CD8-positive, alpha-beta memory T cell (primary cell): ENCODE measurements at regions not wholly inside any gene's neighbourhood (a gene's known extent, or its start where the extent isn't known, plus 50 kb on each side); places are given as distances from the start of the nearest gene placed in this dataset.

Source experiments
- CTCF ChIA-PET: fragments of 350-600 bp; sonication (Branson Sonifier 250); formaldehyde crosslinking; loops from one replicate; lab custom pipeline; 2021; ENCODE audit warnings: antibody characterized with exemption; lab: Charles Lee
- POLR2A ChIA-PET: fragments of 350-600 bp; sonication (Branson Sonifier 250); formaldehyde crosslinking; loops from one replicate; lab custom pipeline; 2021; ENCODE audit warnings: antibody characterized with exemption; lab: Charles Lee
- DNase-seq, 5 donors: peaks; one replicate each; pipeline versions ENCODE4 v3.0.0 to v3.0.0-alpha.2; 2020 to 2022; ENCODE audit warnings: mixed read lengths in 1 of 5
- H3K27ac ChIP-seq: one replicate; pipeline ENCODE4 v1.7.0; 2013; ENCODE audit warnings: low read depth, mild to moderate bottlenecking, low read length, moderate library complexity
- H3K27me3 ChIP-seq: 2 replicates; pipeline ENCODE4 v1.7.0; 2013; ENCODE audit warnings: low read length, mild to moderate bottlenecking; ENCODE audit not compliant: insufficient read depth, poor library complexity, severe bottlenecking
- H3K36me3 ChIP-seq: 2 replicates; pipeline ENCODE4 v1.7.0; 2013; ENCODE audit warnings: mild to moderate bottlenecking, low read length, moderate library complexity; ENCODE audit not compliant: insufficient read depth
- H3K4me1 ChIP-seq: 2 replicates; pipeline ENCODE4 v1.7.0; 2013; ENCODE audit warnings: mild to moderate bottlenecking, low read length, moderate library complexity; ENCODE audit not compliant: insufficient read depth
- H3K4me3 ChIP-seq: 2 replicates; pipeline ENCODE4 v1.7.0; 2013; ENCODE audit warnings: mild to moderate bottlenecking, low read length
- H3K9me3 ChIP-seq: 2 replicates; pipeline ENCODE4 v1.7.0; 2013; ENCODE audit warnings: mild to moderate bottlenecking, low read length
- H3K27ac Mint-ChIP-seq, 8 donors: one replicate each; pipeline ENCODE4 v1.8.0; 2020 to 2021; ENCODE audit warnings: mixed read lengths in 8 of 8, mild to moderate bottlenecking in 6 of 8, inconsistent platforms in 3 of 8, moderate library complexity in 3 of 8
- H3K27me3 Mint-ChIP-seq, 2 donors: one replicate each; pipeline ENCODE4 v1.8.0; 2020 to 2021; ENCODE audit warnings: mixed read lengths in 2 of 2, mild to moderate bottlenecking in 1 of 2, moderate library complexity in 1 of 2
- H3K36me3 Mint-ChIP-seq, 3 donors: one replicate each; pipeline ENCODE4 v1.8.0; 2020 to 2021; ENCODE audit warnings: mixed read lengths in 3 of 3, inconsistent platforms in 1 of 3, mild to moderate bottlenecking in 1 of 3
- H3K4me1 Mint-ChIP-seq, 3 donors: one replicate each; pipeline ENCODE4 v1.8.0; 2020 to 2021; ENCODE audit warnings: mixed read lengths in 3 of 3, inconsistent platforms in 1 of 3, mild to moderate bottlenecking in 1 of 3
- H3K4me3 Mint-ChIP-seq, 7 donors: one replicate each; pipeline ENCODE4 v1.8.0; 2020 to 2021; ENCODE audit warnings: mixed read lengths in 7 of 7, mild to moderate bottlenecking in 6 of 7, moderate library complexity in 4 of 7, inconsistent platforms in 2 of 7
- H3K9me3 Mint-ChIP-seq, 5 donors: one replicate each; pipeline ENCODE4 v1.8.0; 2020 to 2022; ENCODE audit warnings: mixed read lengths in 5 of 5, mild to moderate bottlenecking in 3 of 5, moderate library complexity in 2 of 5, inconsistent platforms in 1 of 5

- no peak for DNase-seq
- Mint-ChIP-seq H3K4me3 (no peak overlapping the region), H3K9me3 (peaks cover 0 to 5% (median 3%) of the 10 kb centered on the region in 5 donors), H3K36me3 (no peaks in the 10 kb centered on the region), H3K27me3 (no peaks in the 10 kb centered on the region), H3K27ac (no peak overlapping the region), H3K4me1 (no peaks in the 10 kb centered on the region)
- H3K4me3 ChIP-seq = no peak overlapping the region
- no peaks in the 10 kb centered on the region for H3K4me1 ChIP-seq
- H3K27me3 ChIP-seq = no peaks in the 10 kb centered on the region
- ChIA-PET POLR2A (no interaction called here), CTCF (no interaction called here)
- no peaks in the 10 kb centered on the region for H3K36me3 ChIP-seq
- no peaks in the 10 kb centered on the region for H3K9me3 ChIP-seq
- no peak overlapping the region for H3K27ac ChIP-seq
These were observed 1333.5 kb upstream of the CADM2 start for GRCh38 chr3:83625261-83625660.

GRCh38 chr3:83628471-83628870, 1330.3 kb upstream of the CADM2 start:
- H3K4me3 Mint-ChIP-seq = no peak overlapping the region
- CTCF ChIA-PET = no interaction called here

GRCh38 chr3:83632526-83632925, 1326.3 kb upstream of the CADM2 start:
- no peak for DNase-seq
- Mint-ChIP-seq H3K4me3 (no peak overlapping the region), H3K4me1 (no peaks in the 10 kb centered on the region), H3K9me3 (peaks cover 6 to 22% (median 8%) of the 10 kb centered on the region in 5 donors), H3K27me3 (no peaks in the 10 kb centered on the region), H3K27ac (no peak overlapping the region), H3K36me3 (no peaks in the 10 kb centered on the region)
- Histone ChIP-seq H3K9me3 (no peaks in the 10 kb centered on the region), H3K4me1 (no peaks in the 10 kb centered on the region), H3K27me3 (no peaks in the 10 kb centered on the region), H3K36me3 (no peaks in the 10 kb centered on the region), H3K27ac (no peak overlapping the region), H3K4me3 (no peak overlapping the region)
- CTCF ChIA-PET = no interaction called here
- POLR2A ChIA-PET = no interaction called here

More at GRCh38 chr3:83628471-83628870, 1330.3 kb upstream of the CADM2 start:
- H3K27me3 Mint-ChIP-seq = no peaks in the 10 kb centered on the region
- POLR2A ChIA-PET = no interaction called here
- Histone ChIP-seq H3K27ac (no peak overlapping the region), H3K4me1 (no peaks in the 10 kb centered on the region), H3K4me3 (no peak overlapping the region), H3K36me3 (no peaks in the 10 kb centered on the region), H3K9me3 (no peaks in the 10 kb centered on the region), H3K27me3 (no peaks in the 10 kb centered on the region)
- peaks cover 2 to 11% (median 5%) of the 10 kb centered on the region in 5 donors for H3K9me3 Mint-ChIP-seq
- DNase-seq = no peak
- H3K36me3 Mint-ChIP-seq = no peaks in the 10 kb centered on the region
- no peak overlapping the region for H3K27ac Mint-ChIP-seq
- no peaks in the 10 kb centered on the region for H3K4me1 Mint-ChIP-seq

- Mint-ChIP-seq H3K4me1 (no peaks in the 10 kb centered on the region), H3K36me3 (no peaks in the 10 kb centered on the region), H3K27me3 (no peaks in the 10 kb centered on the region), H3K4me3 (no peak overlapping the region), H3K27ac (no peak overlapping the region), H3K9me3 (peaks cover 15 to 22% (median 17%) of the 10 kb centered on the region in 5 donors)
- no peaks in the 10 kb centered on the region for H3K36me3 ChIP-seq
- no peaks in the 10 kb centered on the region for H3K4me1 ChIP-seq
- DNase-seq = no peak
- H3K27me3 ChIP-seq = no peaks in the 10 kb centered on the region
- H3K27ac ChIP-seq = no peak overlapping the region
- ChIA-PET POLR2A (no interaction called here), CTCF (no interaction called here)
- H3K9me3 ChIP-seq = no peaks in the 10 kb centered on the region
- no peak overlapping the region for H3K4me3 ChIP-seq
These were observed 1325.0 kb upstream of the CADM2 start for GRCh38 chr3:83633758-83634157.

GRCh38 chr3:83649692-83650091, 1309.1 kb upstream of the CADM2 start:
- Mint-ChIP-seq H3K4me3 (no peak overlapping the region), H3K27me3 (no peaks in the 10 kb centered on the region), H3K9me3 (peaks cover 4 to 44% (median 8%) of the 10 kb centered on the region in 5 donors), H3K27ac (no peak overlapping the region), H3K4me1 (no peaks in the 10 kb centered on the region), H3K36me3 (peaks cover 0 to 2% (median 0%) of the 10 kb centered on the region in 3 donors)
- DNase-seq = no peak
- H3K4me3 ChIP-seq = no peak overlapping the region
- ChIA-PET POLR2A (no interaction called here), CTCF (no interaction called here)
- H3K27ac ChIP-seq = no peak overlapping the region
- no peaks in the 10 kb centered on the region for H3K9me3 ChIP-seq
- H3K4me1 ChIP-seq = no peaks in the 10 kb centered on the region
- no peaks in the 10 kb centered on the region for H3K27me3 ChIP-seq
- no peaks in the 10 kb centered on the region for H3K36me3 ChIP-seq

DNA sequence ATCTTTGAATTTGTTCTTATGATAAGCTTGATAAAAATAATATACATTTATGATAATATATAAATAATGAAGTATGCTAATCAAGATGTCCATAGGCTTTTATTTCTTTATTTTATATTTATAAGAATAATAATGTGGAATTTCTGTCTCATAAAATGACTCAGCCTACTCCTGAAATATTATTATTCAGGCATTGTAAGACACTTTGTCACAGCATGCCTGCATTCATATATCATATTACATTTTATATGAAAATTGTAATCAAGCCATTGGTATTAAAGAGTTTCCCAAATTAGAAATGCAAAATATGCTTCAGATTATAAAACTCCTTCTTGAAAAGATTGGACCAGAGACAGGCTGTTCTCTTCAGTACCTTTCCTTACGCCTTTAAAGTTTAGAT, 1303.7 kb upstream of the CADM2 start:
- Histone ChIP-seq H3K36me3 (no peaks in the 10 kb centered on the region), H3K4me1 (no peaks in the 10 kb centered on the region), H3K9me3 (no peaks in the 10 kb centered on the region), H3K27me3 (no peaks in the 10 kb centered on the region), H3K27ac (no peak overlapping the region), H3K4me3 (no peak overlapping the region)
- DNase-seq = no peak
- no peaks in the 10 kb centered on the region for H3K4me1 Mint-ChIP-seq
- no peak overlapping the region for H3K4me3 Mint-ChIP-seq
- H3K36me3 Mint-ChIP-seq = peaks cover 0 to 2% (median 0%) of the 10 kb centered on the region in 3 donors
- H3K27ac Mint-ChIP-seq = no peak overlapping the region
- no peaks in the 10 kb centered on the region for H3K27me3 Mint-ChIP-seq
- ChIA-PET POLR2A (no interaction called here), CTCF (no interaction called here)
- H3K9me3 Mint-ChIP-seq = peaks cover 2 to 41% (median 10%) of the 10 kb centered on the region in 5 donors

DNA sequence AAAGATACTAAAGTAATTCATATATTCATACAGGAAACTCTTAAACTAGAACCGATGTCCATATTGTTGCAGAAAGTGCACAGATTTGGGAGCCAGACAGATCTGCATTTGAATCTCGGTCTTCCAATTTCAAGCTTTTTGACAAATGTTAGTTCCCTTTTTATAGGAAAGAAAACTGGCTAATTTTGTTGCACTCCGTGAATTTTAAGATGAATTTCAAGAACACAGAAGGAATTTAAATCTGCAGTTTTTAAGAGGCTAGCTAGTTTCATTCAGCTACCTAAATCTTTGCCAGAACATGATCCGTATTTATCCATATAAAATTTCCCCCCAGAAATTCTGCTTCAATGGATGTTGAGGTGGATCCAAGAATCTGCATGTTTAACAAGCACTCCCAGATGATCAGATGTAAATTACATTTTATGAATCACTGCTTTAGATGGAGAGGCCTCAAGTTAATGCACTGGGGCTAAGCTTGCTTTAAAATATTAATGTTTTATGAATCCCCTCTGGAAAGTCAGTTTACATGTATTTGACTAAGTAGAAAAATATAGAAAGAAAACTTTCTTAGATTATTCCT, 1296.3 kb upstream of the CADM2 start:
- Mint-ChIP-seq H3K27me3 (no peaks in the 10 kb centered on the region), H3K9me3 (peaks cover 2 to 27% (median 8%) of the 10 kb centered on the region in 5 donors), H3K27ac (no peak overlapping the region), H3K4me3 (no peak overlapping the region), H3K4me1 (no peaks in the 10 kb centered on the region), H3K36me3 (no peaks in the 10 kb centered on the region)
- POLR2A ChIA-PET = no interaction called here
- no peak overlapping the region for H3K4me3 ChIP-seq
- H3K4me1 ChIP-seq = no peaks in the 10 kb centered on the region
- no peaks in the 10 kb centered on the region for H3K36me3 ChIP-seq
- CTCF ChIA-PET = no interaction called here
- H3K9me3 ChIP-seq = no peaks in the 10 kb centered on the region
- no peak overlapping the region for H3K27ac ChIP-seq
- no peaks in the 10 kb centered on the region for H3K27me3 ChIP-seq
- no peak for DNase-seq

DNA sequence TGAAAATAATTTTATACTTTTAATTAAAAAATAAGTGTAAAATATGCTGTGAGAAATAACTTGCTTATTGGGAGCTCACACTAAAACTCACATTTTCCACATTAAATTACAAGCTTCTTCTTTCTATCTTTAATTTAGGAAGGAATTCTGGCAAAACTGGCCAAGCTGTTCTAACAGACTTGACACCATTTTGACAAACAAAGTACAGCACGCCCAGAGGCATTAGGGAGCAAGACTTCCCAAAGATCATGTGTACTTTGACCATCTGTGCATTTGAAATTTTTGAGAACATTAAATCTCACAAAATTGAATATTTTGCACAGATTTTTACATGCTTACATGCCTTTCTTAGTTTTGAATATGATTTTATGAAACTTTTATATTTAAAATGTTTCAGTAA, 1288.4 kb upstream of the CADM2 start:
- Mint-ChIP-seq H3K4me3 (no peak overlapping the region), H3K4me1 (no peaks in the 10 kb centered on the region), H3K36me3 (no peaks in the 10 kb centered on the region), H3K9me3 (peaks cover 0 to 20% (median 8%) of the 10 kb centered on the region in 5 donors), H3K27me3 (no peaks in the 10 kb centered on the region), H3K27ac (no peak overlapping the region)
- no peaks in the 10 kb centered on the region for H3K36me3 ChIP-seq
- no peak for DNase-seq
- H3K4me1 ChIP-seq = no peaks in the 10 kb centered on the region
- H3K9me3 ChIP-seq = no peaks in the 10 kb centered on the region
- ChIA-PET CTCF (no interaction called here), POLR2A (no interaction called here)
- H3K4me3 ChIP-seq = no peak overlapping the region
- H3K27ac ChIP-seq = no peak overlapping the region
- H3K27me3 ChIP-seq = no peaks in the 10 kb centered on the region
